Upper lobe of left lung (tissue), 6 donors: ENCODE measurements at regions not wholly inside any gene's neighbourhood (a gene's known extent, or its start where the extent isn't known, plus 50 kb on each side); places are given as distances from the start of the nearest gene placed in this dataset.

Experiments used
- ATAC-seq, 2 donors: fragments of 200-7000 bp; cut with Tn5 transposase; one replicate each; pipeline ENCODE4 v1.9.1; 2022; ENCODE audit warnings: mild to moderate bottlenecking in 2 of 2, moderate library complexity in 2 of 2; ENCODE audit not compliant: low FRiP score in 2 of 2
- DNase-seq, 2 donors: peaks; one replicate each; pipeline ENCODE4 v3.0.0-alpha.2; 2019 to 2020
- H3K27ac ChIP-seq, 4 donors: fragments of 200-600 bp; sonication (generic); one replicate each; pipeline ENCODE4 v1.5.1; 2016 to 2019
- H3K27me3 ChIP-seq, 4 donors: fragments of 200-600 bp; sonication (generic); one replicate each; pipeline ENCODE4 v1.5.1; 2017 to 2019
- H3K36me3 ChIP-seq, 4 donors: fragments of 200-600 bp; sonication (generic); one replicate each; pipeline ENCODE4 v1.5.1; 2016 to 2019
- H3K4me1 ChIP-seq, 4 donors: fragments of 200-600 bp; sonication (generic); one replicate each; pipeline ENCODE4 v1.5.1; 2018 to 2019
- H3K4me3 ChIP-seq, 4 donors: fragments of 200-600 bp; sonication (generic); one replicate each; pipeline ENCODE4 v1.5.1; 2017 to 2019; ENCODE audit warnings: mild to moderate bottlenecking in 2 of 4, moderate library complexity in 1 of 4
- H3K9me3 ChIP-seq, 4 donors: fragments of 200-600 bp; sonication (generic); one replicate each; pipeline ENCODE4 v1.5.1; 2018 to 2019
- CTCF ChIP-seq, 6 experiments: fragments of 450-650 bp in 4 of 6; fragments of 200-600 bp in 2 of 6; sonication (generic) in 2 of 6; IDR thresholded peaks; one replicate each; pipeline ENCODE4 v1.5.1; 2016 to 2019; ENCODE audit warnings: antibody characterized with exemption in 6 of 6
- EP300 ChIP-seq, 4 donors: sonication (generic); formaldehyde crosslinking; IDR thresholded peaks; one replicate each; pipeline ENCODE4 v1.5.1; 2017; ENCODE audit warnings: antibody characterized with exemption in 4 of 4, control low read depth in 2 of 4
- POLR2A ChIP-seq, 4 donors: fragments of 450-650 bp; IDR thresholded peaks; one replicate each; pipeline ENCODE4 v1.5.1; 2016 to 2017; ENCODE audit warnings: antibody characterized with exemption in 4 of 4, mild to moderate bottlenecking in 2 of 4
- POLR2AphosphoS5 ChIP-seq, 2 donors: sonication (generic); formaldehyde crosslinking; IDR thresholded peaks; one replicate each; pipeline ENCODE4 v1.5.1; 2017; ENCODE audit warnings: antibody characterized with exemption in 2 of 2
- WGBS, 2 donors: methylation state at CpG; one replicate each; pipeline ENCODE4 v1.1.5; 2017 to 2018; 5-methylcytosine and 5-hydroxymethylcytosine counted together
- donor health status: DM: no; HTN: no; CAD: no; lungs with moderate emphysema.
- donor health status: DM: no; HTN: yes; CAD: no; lungs with severe emphysema.

- Histone ChIP-seq H3K27ac (no peak overlapping the region), H3K27me3 (no peaks in the 10 kb centered on the region), H3K9me3 (no peaks in the 10 kb centered on the region), H3K4me1 (no peaks in the 10 kb centered on the region), H3K4me3 (no peak overlapping the region), H3K36me3 (no peaks in the 10 kb centered on the region)
- TF ChIP-seq CTCF (IDR thresholded peaks at IDR 0.05) (no peak), POLR2AphosphoS5 (IDR thresholded peaks at IDR 0.05) (no peak), EP300 (IDR thresholded peaks at IDR 0.05) (no peak), POLR2A (IDR thresholded peaks at IDR 0.05) (no peak)
- WGBS, 2 donors: 79 to 85% methylated on average over 1 of the region's 1 CpG
- DNase-seq: no peak
- no peak for ATAC-seq
These were observed 85.5 kb upstream of the SPANXB1 start for GRCh38 chrX:140916872-140917271.

GRCh38 chrX:140917354-140918115 is 84.9 kb upstream of the SPANXB1 start:
- ATAC-seq (no peak), DNase-seq (no peak)
- H3K27ac ChIP-seq: no peak overlapping the region
- no peak overlapping the region for H3K4me3 ChIP-seq
- H3K9me3 ChIP-seq: no peaks in the 10 kb centered on the region
- no peak for TF ChIP-seq POLR2A (IDR thresholded peaks at IDR 0.05)
- TF ChIP-seq POLR2AphosphoS5 (IDR thresholded peaks at IDR 0.05): no peak
- TF ChIP-seq CTCF (IDR thresholded peaks at IDR 0.05): no peak
- H3K4me1 ChIP-seq: no peaks in the 10 kb centered on the region
- 75 to 77% methylated on average over 4 of the region's 4 CpGs for WGBS, 2 donors
- H3K36me3 ChIP-seq: no peaks in the 10 kb centered on the region
- H3K27me3 ChIP-seq: no peaks in the 10 kb centered on the region

- no peaks in the 10 kb centered on the region for H3K27me3 ChIP-seq
- ATAC-seq: peak in 1 of 2 donors; percentile 87
- no peak overlapping the region for H3K4me3 ChIP-seq
- no peak overlapping the region for H3K27ac ChIP-seq
- H3K9me3 ChIP-seq: no peaks in the 10 kb centered on the region
- DNase-seq: no peak
- 35 to 40% methylated on average over 14 of the region's 14 CpGs for WGBS, 2 donors
- no peak for TF ChIP-seq POLR2AphosphoS5 (IDR thresholded peaks at IDR 0.05)
- no peak for TF ChIP-seq EP300 (IDR thresholded peaks at IDR 0.05)
- peak in 4 of 6 experiments; percentile 14 to 44 (median 40) for TF ChIP-seq CTCF (IDR thresholded peaks at IDR 0.05)
- no peak for TF ChIP-seq POLR2A (IDR thresholded peaks at IDR 0.05)
- H3K4me1 ChIP-seq: no peaks in the 10 kb centered on the region
- H3K36me3 ChIP-seq: no peaks in the 10 kb centered on the region
These were observed 83.9 kb upstream of the SPANXB1 start for GRCh38 chrX:140918398-140919038.

DNA sequence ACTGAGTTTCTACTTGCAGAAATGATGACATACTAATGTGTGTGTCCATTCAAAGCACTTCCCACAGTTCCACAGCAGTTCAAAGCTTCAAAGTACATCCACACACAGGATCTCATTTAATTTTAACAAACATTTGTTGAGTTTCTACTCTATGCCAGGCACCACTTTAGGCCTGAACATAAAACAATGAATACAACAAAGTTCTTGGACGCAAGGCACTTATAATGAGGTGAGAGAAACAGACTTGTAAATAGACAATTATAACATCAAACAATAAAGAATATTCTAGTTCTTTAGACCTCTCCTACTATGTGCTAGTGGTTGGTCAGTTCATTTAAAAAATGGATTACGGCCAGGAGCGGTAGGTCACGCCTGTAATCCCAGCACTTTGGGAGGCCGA is 82.0 kb upstream of the SPANXB1 start:
- TF ChIP-seq CTCF (IDR thresholded peaks at IDR 0.05) (no peak), EP300 (IDR thresholded peaks at IDR 0.05) (no peak), POLR2A (IDR thresholded peaks at IDR 0.05) (no peak), POLR2AphosphoS5 (IDR thresholded peaks at IDR 0.05) (no peak)
- Histone ChIP-seq H3K36me3 (no peaks in the 10 kb centered on the region), H3K9me3 (no peaks in the 10 kb centered on the region), H3K4me1 (no peaks in the 10 kb centered on the region), H3K27ac (no peak overlapping the region), H3K4me3 (no peak overlapping the region), H3K27me3 (no peaks in the 10 kb centered on the region)
- no peak for DNase-seq
- ATAC-seq: no peak
- WGBS, 2 donors: 82 to 85% methylated on average over 5 of the region's 5 CpGs
